ENCODE measurements at regions not wholly inside any gene's neighbourhood (a gene's known extent, or its start where the extent isn't known, plus 50 kb on each side); places are given as distances from the start of the nearest gene placed in this dataset.
"Not testable (repeated sequence)": the region's sequence is repeated elsewhere in the genome, so short reads cannot be mapped to it uniquely, and the experiment has no call there.

DNA sequence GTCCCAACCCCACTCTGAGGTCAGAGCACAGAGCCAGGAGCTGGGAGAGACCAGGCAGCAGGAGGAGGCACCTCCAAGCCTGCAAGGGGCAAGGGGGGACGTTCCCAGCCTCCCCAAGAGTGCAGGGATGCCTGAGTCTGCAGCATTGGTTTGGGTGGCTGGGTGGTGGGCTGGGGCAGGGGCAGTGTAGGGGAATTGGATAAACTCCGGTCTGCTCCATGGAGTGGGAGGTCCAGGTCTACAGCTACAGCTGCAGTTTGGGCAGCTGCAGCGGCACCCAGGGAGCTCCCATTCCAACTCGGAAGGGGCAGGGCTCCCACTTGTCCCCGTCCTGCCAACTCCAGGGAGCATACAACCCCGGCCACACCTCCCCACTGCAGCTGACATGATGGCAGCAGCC is 617.5 kb upstream of the SEMA6D start:
- TF ChIP-seq POLR2A (IDR thresholded peaks at IDR 0.05; ENCODE audit: low read depth, low read length); POLR2AphosphoS5 (IDR thresholded peaks at IDR 0.05; ENCODE audit: low read depth, low read length); TAF1 (IDR thresholded peaks at IDR 0.05; ENCODE audit: borderline replicate concordance, low read depth, low read length): not testable (repeated sequence)

Measured in GM12892 (cell line).